ENCODE measurements at regions not wholly inside any gene's neighbourhood (a gene's known extent, or its start where the extent isn't known, plus 50 kb on each side); places are given as distances from the start of the nearest gene placed in this dataset.

GRCh38 chr1:193584731-193585239 lies 398.4 kb upstream of the B3GALT2 start:
- no peak for TF ChIP-seq POLR2A (IDR thresholded peaks at IDR 0.05)
- no peak for TF ChIP-seq CTCF (IDR thresholded peaks at IDR 0.05)

Measured in thyroid gland (tissue), 4 donors.